K562 (cell line): ENCODE measurements at regions not wholly inside any gene's neighbourhood (a gene's known extent, or its start where the extent isn't known, plus 50 kb on each side); places are given as distances from the start of the nearest gene placed in this dataset.

ENCODE experiments used
- ATAC-seq: fragments of 200-7000 bp; cut with Tn5 transposase; 3 replicates; pipeline ENCODE4 v1.9.1; 2020; ENCODE audit warnings: moderate library complexity
- BruUV-seq: library from RNA; stranded (reverse); fragments of 400-500 nt; replicated peaks from 2 replicates; lab custom pipeline; 2021; lab: Mats Ljungman, UMichigan
- CTCF ChIA-PET: fragments of 300-600 bp; formaldehyde crosslinking; extraction: SDS; loops from one replicate; lab custom pipeline; 2021; ENCODE audit warnings: low intra/inter-chr PET ratio; lab: Yijun Ruan, JAX
- POLR2A ChIA-PET: fragments of 300-600, 350-650 bp; sonication (Branson Sonifier 250); formaldehyde crosslinking; extraction: SDS; loops from one replicate; lab custom pipeline; 2021; ENCODE audit warnings: antibody characterized with exemption, inconsistent platforms; lab: Yijun Ruan, JAX
- DNase-seq, 4 experiments: peaks; one replicate each; pipeline versions ENCODE4 v3.0.0 to v3.0.0-alpha.2; 2011 to 2018; ENCODE audit warnings: low spot score in 3 of 4, mixed read lengths in 3 of 4; ENCODE audit errors: extremely low read depth in 1 of 4
- FAIRE-seq: peaks from 2 replicates; lab custom pipeline; 2011; peaks lifted over from hg19 to GRCh38; lab: Jason Lieb, UNC
- H2AFZ ChIP-seq: 2 replicates; pipeline ENCODE4 v1.6.0; 2011; ENCODE audit warnings: low read depth, low read length, control low read depth, inconsistent platforms
- H3K27ac ChIP-seq: fragments of 200-600 bp; 3 replicates; pipeline ENCODE4 v1.8.0; 2011; ENCODE audit warnings: low read depth, mild to moderate bottlenecking, control low read depth, inconsistent platforms, low read length, moderate library complexity, mixed read lengths; ENCODE audit errors: extremely low read depth
- H3K27me3 ChIP-seq, 2 experiments: fragments of 300-600 bp in 1 of 2; 2 replicates in 1 of 2; 3 replicates in 1 of 2; pipeline versions ENCODE4 v1.6.0 to v1.8.0; 2011; ENCODE audit warnings: inconsistent platforms in 2 of 2, low read length in 2 of 2, mild to moderate bottlenecking in 1 of 2, mixed read lengths in 1 of 2, moderate library complexity in 1 of 2; ENCODE audit not compliant: control insufficient read depth in 2 of 2, insufficient read depth in 2 of 2
- H3K36me3 ChIP-seq: fragments of 300-600 bp; 3 replicates; pipeline ENCODE4 v1.8.0; 2011; ENCODE audit warnings: mild to moderate bottlenecking, low read length, inconsistent platforms; ENCODE audit not compliant: control insufficient read depth, insufficient read depth
- H3K4me1 ChIP-seq, 2 experiments: fragments of 200-600 bp in 1 of 2; replicated peaks in 1 of 2; 2 replicates in 1 of 2; 3 replicates in 1 of 2; pipeline versions ENCODE4 v1.5.1 to v1.8.0; 2011; ENCODE audit warnings: inconsistent platforms in 2 of 2, low read length in 2 of 2, mild to moderate bottlenecking in 1 of 2, mixed read lengths in 1 of 2, moderate library complexity in 1 of 2; ENCODE audit not compliant: control insufficient read depth in 2 of 2, insufficient read depth in 2 of 2
- H3K4me2 ChIP-seq: 2 replicates; pipeline ENCODE4 v1.6.1; 2011; ENCODE audit warnings: low read length, control low read depth, inconsistent platforms, mixed read lengths; ENCODE audit not compliant: insufficient read depth
- H3K4me3 ChIP-seq: fragments of 200-600 bp; sonication (generic), shearing (Covaris generic); 2 replicates; pipeline ENCODE4 v1.5.1; 2016; ENCODE audit warnings: control low read depth, inconsistent platforms
- H3K79me2 ChIP-seq: fragments of 200-600 bp; 3 replicates; pipeline ENCODE4 v1.8.0; 2011; ENCODE audit warnings: low read length, inconsistent platforms; ENCODE audit not compliant: control insufficient read depth, insufficient read depth
- H3K9ac ChIP-seq, 2 experiments: 2 replicates each; pipeline versions ENCODE4 v1.6.0 to v1.6.1; 2011; ENCODE audit warnings: low read depth in 2 of 2, low read length in 2 of 2, control low read depth in 1 of 2, inconsistent platforms in 1 of 2, mild to moderate bottlenecking in 1 of 2, mixed read lengths in 1 of 2; ENCODE audit not compliant: insufficient read depth in 1 of 2
- H3K9me1 ChIP-seq: one replicate; pipeline ENCODE4 v1.6.0; 2011; ENCODE audit warnings: inconsistent platforms, mild to moderate bottlenecking, low read length, moderate library complexity; ENCODE audit not compliant: control insufficient read depth, insufficient read depth
- H3K9me3 ChIP-seq: replicated peaks from 2 replicates; pipeline ENCODE4 v1.5.1; 2011; ENCODE audit warnings: low read depth, low read length, inconsistent platforms; ENCODE audit not compliant: control insufficient read depth, insufficient read depth
- H4K20me1 ChIP-seq: replicated peaks from 2 replicates; pipeline ENCODE4 v1.6.1; 2011; ENCODE audit warnings: low read length, inconsistent platforms, mixed read lengths; ENCODE audit not compliant: control insufficient read depth, insufficient read depth
- PTBP1 ChIP-seq: fragments of 200-400 bp; formaldehyde crosslinking; IDR thresholded peaks from 2 replicates; pipeline ENCODE4 v1.6.1; 2017; ENCODE audit warnings: low read depth, low read length
- ZBTB40 ChIP-seq, 2 experiments: fragments of 450-650 bp in 1 of 2; sonication (generic) in 1 of 2; formaldehyde crosslinking in 1 of 2; IDR thresholded peaks; 2 replicates each; pipeline versions ENCODE4 v1.7.1 to v1.9.0; 2016 to 2022; ENCODE audit warnings: inconsistent platforms in 1 of 2, mild to moderate bottlenecking in 1 of 2, missing genetic modification reagents in 1 of 2
- WGBS: fragments of 100-300 bp; shearing (Covaris generic); methylation state at CpG from one replicate; pipeline ENCODE4 v1.1.6; 2016; ENCODE audit warnings: low coverage, mixed read lengths; ENCODE audit not compliant: insufficient coverage; ENCODE audit errors: missing lambda C conversion rate; 5-methylcytosine and 5-hydroxymethylcytosine counted together
- in situ Hi-C: fragments of 300-500 bp; cut with MboI; formaldehyde crosslinking; loops from 4 replicates; pipeline ENCODE4 v1.15.0; 2018; ENCODE audit warnings: inconsistent platforms, mixed read lengths
- intact Hi-C: fragments of 100-400 bp; cut with micrococcal nuclease; formaldehyde crosslinking; loops from 2 replicates; pipeline ENCODE4 v1.14.2; 2022

DNA sequence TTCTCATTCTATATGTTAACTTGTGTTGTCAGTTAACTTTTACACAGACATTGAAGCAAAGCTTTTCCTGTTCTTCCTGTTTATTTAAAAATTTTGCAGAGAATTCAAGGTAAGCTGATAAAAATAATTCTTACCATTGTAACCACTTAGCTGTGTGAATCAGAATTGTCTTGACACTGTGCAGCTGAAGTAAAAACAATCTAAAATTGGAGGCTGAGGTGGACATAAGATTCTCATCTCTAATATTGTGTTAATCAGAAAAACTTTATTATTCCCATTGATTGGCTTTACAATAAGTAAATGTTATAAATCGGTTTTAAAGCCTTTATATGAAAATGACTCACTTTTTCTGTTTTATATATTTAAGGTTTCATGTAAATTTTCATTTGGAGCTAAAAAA, 240.3 kb upstream of the PLEKHG7 start:
- no TSS peak for BruUV-seq
- ATAC-seq (no peak), DNase-seq (no peak)
- Histone ChIP-seq H3K27ac (no peak overlapping the region), H3K27me3 (no peaks in the 10 kb centered on the region), H3K4me2 (no peak overlapping the region), H3K36me3 (no peaks in the 10 kb centered on the region), H3K9me1 (no peaks in the 10 kb centered on the region), H2AFZ (no peak overlapping the region), H3K79me2 (no peaks in the 10 kb centered on the region), H3K9me3 (no peaks in the 10 kb centered on the region), H3K4me1 (no peaks in the 10 kb centered on the region; a peak in 3 of 5 replicates)
- POLR2A ChIA-PET: interaction anchor here (0.7 to 1.1 kb wide), 2 partner anchors 14 to 180 kb away, joined by 3 read pairs; no protein-coding TSS in a partner anchor
- in situ Hi-C loops: no loop called here
- 4% methylated on average over 1 of the region's 1 CpG for WGBS
- intact Hi-C loops: no loop called here
- peak; percentile 81 for TF ChIP-seq ZBTB40 (IDR thresholded peaks at IDR 0.05)
- peak; percentile 36; the same call in 1 of the 2 replicates for TF ChIP-seq ZBTB40 (CRISPR knock-in tag; IDR thresholded peaks at IDR 0.05)
- no peak for TF ChIP-seq PTBP1
- TF ChIP-seq, all 486 proteins: peak for 1
- CTCF ChIA-PET: no interaction called here
- Histone ChIP-seq H4K20me1 (no peaks in the 10 kb centered on the region), H3K9ac (no peak overlapping the region), H3K4me3 (no peak overlapping the region)
- no peak for FAIRE-seq
